CD4-positive, alpha-beta T cell treated with Interleukin-6 at 100 ng/mL for 8 hours (primary cell): ENCODE measurements at regions not wholly inside any gene's neighbourhood (a gene's known extent, or its start where the extent isn't known, plus 50 kb on each side); places are given as distances from the start of the nearest gene placed in this dataset.
"Not testable (repeated sequence)": the region's sequence is repeated elsewhere in the genome, so short reads cannot be mapped to it uniquely, and the experiment has no call there.

ENCODE experiments used
- DNase-seq: peaks from one replicate; pipeline ENCODE4 v3.0.0-alpha.2; 2020; ENCODE audit warnings: mixed read lengths, low spot score

GRCh38 chr12:127943481-127944210 is 323.3 kb upstream of the TMEM132C start:
- DNase-seq: no peak

- no peak for DNase-seq
These were observed 322.6 kb upstream of the TMEM132C start for GRCh38 chr12:127944211-127944899.

DNA sequence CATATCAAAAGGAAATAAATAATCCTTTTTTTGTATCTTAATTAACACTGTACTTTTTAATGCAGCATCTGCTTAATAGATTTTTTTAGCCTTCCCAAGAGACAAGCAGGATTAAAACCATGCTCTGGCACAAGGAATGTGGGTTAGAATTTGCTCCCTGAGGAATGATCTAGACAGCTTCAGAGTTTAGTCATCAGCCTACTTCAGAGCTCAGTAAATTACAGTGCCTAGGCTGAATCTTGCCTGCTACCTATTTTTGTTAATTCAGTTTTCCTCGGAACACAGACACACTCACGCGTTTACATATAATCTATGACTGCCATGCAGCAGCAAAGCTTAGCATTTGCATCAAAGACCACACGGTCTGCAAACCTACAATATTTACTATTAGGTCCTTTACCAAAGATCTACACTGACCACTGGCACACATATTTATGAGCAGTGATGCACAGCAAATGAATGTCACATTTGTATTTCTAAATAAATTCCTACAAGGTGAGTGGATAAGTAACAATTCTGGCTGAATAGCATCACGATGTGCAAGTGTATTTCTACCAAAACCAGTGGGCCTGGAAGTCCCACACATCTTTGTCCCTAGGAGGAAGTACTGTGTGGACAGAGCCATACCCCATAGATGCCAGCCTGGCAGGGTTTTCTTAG is 309.8 kb upstream of the TMEM132C start:
- no peak for DNase-seq

GRCh38 chr12:127962303-127962702 is 304.7 kb upstream of the TMEM132C start:
- no peak for DNase-seq

DNA sequence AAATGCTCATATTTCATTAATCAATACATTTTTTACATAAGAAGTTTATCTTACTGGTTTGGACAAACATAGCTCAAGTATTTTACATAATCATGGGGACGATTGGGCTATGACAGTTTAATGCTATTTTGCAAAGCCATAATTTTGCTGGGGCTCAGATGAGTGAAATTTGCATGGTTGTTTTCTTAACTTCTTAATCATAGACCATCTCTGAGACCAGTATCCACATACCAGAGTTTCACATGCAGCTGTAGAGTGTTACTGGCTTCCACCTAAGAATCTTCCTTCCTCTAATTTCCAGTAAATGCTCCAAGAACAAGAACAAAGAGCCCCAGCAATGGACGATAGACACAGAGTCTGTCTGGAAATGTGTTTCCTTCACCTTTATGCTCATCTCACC is 303.0 kb upstream of the TMEM132C start:
- DNase-seq: no peak

DNA sequence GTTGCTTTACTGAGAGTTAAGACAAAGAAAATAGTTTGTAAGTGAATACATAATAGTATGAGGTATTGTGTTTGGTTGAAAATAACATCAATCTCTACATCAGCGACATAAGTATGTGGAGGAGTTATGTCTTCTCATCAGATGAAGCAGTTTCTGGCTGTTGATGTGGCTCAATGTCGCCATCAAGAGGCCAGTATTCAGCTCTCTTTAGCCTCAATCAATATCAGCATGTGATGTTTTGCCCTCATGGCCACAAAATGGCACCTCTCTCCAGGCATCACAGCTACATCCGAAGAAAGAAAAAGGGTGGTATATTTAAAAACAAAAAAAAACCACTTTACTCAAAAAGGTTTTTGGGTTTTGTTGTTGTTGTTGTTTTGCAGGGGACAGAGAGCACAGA is 302.3 kb upstream of the TMEM132C start:
- no peak for DNase-seq

GRCh38 chr12:127966331-127966730 is 300.6 kb upstream of the TMEM132C start:
- no peak for DNase-seq

DNA sequence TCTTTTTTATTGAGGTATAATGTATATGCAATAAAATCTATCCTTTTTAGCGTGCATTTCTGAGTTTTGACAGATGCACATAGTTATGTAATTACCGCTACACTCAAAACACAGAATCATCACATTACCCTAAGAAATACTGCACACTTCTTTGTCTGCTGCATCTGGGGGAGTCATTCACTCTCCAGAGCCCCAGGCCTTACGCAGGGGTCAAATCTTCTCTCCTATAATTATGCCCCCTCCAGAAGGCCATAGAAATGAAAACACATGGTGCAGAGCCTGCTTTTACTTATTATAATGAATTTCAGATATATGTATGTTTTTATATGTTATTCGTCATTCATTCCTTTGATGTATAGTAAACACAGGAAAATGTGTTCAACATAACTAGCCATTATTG is 296.5 kb upstream of the TMEM132C start:
- no peak for DNase-seq

DNA sequence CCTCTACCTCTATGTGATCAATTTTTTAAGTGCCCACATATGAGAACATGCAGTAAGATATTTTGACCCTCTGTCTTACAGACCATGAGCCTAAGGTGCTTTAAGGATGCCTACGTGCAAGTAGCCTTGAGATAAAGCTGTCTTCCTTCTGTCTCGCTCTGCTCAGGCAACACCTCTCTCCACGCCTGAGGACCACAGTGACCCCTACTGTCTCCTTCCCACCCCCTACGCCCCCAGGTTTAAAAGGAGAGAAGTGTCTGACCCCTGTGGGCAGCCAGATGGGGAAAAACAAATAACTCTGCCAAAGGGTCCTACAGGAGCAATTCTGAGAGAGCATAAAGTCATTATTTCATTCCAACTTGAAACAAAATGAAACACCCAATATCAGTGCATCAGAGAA is 286.4 kb upstream of the TMEM132C start:
- DNase-seq: no peak

GRCh38 chr12:127981875-127982274 is 285.1 kb upstream of the TMEM132C start:
- no peak for DNase-seq

- not testable (repeated sequence) for DNase-seq
These were observed 283.7 kb upstream of the TMEM132C start for GRCh38 chr12:127983213-127983791.

DNA sequence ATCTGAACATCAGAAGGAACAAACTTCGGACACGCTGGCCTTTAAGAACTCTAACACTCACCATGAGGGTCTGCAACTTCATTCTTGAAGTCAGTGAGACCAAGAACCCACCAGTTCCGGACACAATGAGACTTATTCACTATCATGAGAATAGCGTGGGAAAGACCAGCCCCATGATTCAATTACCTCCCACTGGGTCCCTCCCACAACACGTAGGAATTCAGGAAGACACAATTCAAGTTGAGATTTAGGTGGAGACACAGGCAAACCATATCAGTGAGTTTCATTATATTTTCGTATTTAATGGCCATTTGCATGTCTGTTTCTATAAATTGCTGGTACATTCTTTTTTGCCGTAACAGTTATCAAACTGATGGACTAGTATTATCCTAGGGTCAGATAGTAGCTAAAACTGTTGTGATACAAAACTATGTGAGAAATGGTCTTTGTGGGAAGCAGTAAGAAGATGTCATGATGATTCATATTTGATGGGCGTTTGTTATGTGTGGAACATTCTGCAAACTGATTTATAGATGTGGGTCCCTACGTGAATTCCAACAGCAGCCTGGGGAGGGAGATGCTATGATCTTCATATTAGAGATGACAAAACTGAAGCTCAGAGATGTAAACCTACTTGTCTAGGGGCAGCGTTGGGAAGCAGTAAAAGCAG is 282.4 kb upstream of the TMEM132C start:
- DNase-seq: no peak

DNA sequence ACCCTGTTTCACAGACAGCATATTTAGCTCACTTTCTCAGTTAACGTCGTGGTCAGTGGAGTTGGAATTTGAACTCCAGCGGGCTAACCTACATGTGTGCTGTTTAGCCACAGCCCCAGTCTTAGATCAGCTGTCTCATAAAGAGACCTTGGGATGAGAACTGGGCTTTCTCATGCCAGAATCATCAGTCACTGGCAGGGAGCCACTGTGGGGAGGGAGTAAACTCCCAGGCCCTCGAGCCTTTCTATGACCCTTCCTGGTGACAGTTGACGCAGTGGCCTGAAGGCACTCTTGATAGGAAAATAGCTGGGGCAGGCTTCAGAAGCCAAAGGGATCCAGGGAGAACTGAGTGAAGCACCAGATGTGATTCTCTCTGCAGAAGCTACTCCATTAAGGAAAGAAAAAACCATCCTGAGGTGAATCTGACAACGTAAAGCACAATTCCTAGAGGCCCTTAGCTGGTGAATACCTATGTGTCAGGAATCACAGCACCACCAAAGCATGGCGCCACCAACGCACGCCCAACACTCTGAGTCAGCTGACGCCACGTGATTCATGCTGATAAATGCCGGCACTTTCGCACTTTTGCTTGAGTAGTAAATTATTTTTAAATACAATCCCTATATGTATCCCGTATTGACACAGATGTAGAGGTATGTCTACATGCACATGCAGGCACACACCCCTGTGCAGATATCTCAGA is 279.6 kb upstream of the TMEM132C start:
- no peak for DNase-seq

DNA sequence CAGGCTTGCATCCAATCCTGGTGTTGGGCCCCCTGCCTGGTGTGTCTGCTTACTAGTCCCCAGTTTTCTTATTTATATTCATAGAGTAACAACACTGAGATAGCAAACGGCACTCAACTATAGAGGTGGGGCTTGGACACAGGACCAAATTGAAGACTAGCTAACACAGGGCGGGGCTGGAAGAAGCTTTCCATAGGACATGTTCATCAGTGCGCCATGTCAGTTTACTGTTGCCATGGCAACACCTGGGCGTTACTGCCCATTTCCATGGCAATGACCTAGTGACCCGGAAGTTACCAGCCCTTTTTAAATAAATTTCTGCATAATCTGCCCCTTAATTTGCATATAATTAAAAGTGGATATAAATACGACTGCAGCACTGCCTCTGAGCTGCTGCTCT is 275.5 kb upstream of the TMEM132C start:
- DNase-seq: no peak

DNA sequence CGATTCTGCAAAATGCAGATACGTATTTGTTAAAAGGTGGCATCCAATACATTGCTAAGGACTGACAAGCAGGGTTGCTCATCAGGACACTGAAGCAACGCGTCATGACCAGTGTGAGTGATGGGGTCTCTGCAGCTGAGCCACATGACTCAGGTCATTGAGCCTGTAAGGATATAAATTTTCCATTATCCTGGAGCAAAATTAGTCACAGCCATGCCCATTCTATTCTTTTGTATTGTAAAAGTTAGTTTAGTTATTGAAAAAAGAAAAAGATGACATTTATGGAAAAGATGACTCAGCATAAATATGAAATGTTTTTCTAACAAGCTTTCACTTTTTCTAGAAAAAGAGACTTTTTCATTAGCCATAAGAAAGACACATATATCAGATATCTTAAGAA is 268.0 kb upstream of the TMEM132C start:
- DNase-seq: no peak

GRCh38 chr12:128004383-128004938 is 262.5 kb upstream of the TMEM132C start:
- no peak for DNase-seq

DNA sequence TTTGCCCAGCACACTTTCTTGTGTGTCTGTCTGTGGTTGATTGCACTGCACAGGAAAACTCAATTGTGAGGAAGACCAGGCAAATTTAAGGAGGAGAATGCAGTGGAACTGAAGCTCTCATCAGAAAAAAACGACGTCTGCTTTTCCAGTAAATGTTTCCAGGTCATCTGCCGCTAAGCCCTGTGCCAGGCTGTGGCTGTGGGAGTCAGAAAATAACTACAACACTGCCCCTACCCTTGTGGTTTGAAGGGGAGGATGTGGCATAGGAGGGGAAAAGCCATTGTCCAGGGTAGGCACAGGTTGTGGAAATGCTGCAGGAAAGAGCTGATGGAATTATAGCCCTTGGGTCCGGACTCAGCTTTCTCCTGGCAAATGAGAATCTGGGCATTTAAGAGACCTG is 259.7 kb upstream of the TMEM132C start:
- no peak for DNase-seq

- DNase-seq: no peak
These were observed 258.6 kb upstream of the TMEM132C start for GRCh38 chr12:128008341-128008740.

GRCh38 chr12:128009108-128009507 is 257.9 kb upstream of the TMEM132C start:
- no peak for DNase-seq

GRCh38 chr12:128012110-128012509 is 254.9 kb upstream of the TMEM132C start:
- no peak for DNase-seq

DNA sequence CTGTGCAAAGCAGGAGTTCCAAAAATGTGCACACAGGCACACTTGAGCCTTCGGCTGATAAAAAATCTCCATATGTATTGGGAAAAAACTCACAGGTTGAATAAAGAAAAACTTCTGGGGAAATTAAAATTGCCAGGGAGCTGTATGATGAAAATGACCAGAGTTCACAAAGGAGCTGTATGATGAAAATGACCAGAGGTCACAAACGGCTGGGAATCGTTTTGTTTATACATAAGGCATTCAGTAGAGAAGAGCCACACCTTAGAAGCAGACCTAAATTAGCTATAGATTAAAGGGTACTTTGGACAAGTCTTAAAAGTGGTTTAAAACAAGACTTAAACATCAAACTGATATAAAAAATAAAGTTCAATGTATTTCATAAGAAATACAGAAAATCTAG is 251.7 kb upstream of the TMEM132C start:
- no peak for DNase-seq
